C4-2B (cell line): ENCODE measurements at regions not wholly inside any gene's neighbourhood (a gene's known extent, or its start where the extent isn't known, plus 50 kb on each side); places are given as distances from the start of the nearest gene placed in this dataset.

Experiments
- H3K27ac ChIP-seq: fragments of 450-650 bp; 2 replicates; pipeline ENCODE4 v1.5.1; 2017
- CTCF ChIP-seq: fragments of 450-650 bp; conservative IDR thresholded peaks from 2 replicates; pipeline ENCODE4 v1.5.1; 2017; ENCODE audit warnings: mild to moderate bottlenecking
- ZFX ChIP-seq: fragments of 450-650 bp; IDR thresholded peaks from 2 replicates; pipeline ENCODE4 v1.6.1; 2017

- H3K27ac ChIP-seq: no peak overlapping the region
- TF ChIP-seq CTCF (no peak), ZFX (no peak)
Observed at GRCh38 chr14:94977016-94977415, 180.3 kb downstream of the DICER1 start.

- no peak for TF ChIP-seq CTCF
Observed at GRCh38 chr14:94975366-94975765, 182.0 kb downstream of the DICER1 start.

GRCh38 chr14:94974893-94975292 is 182.4 kb downstream of the DICER1 start:
- no peak overlapping the region for H3K27ac ChIP-seq
- no peak for TF ChIP-seq ZFX
- no peak for TF ChIP-seq CTCF

More at GRCh38 chr14:94975366-94975765, 182.0 kb downstream of the DICER1 start:
- no peak overlapping the region for H3K27ac ChIP-seq

GRCh38 chr14:94974422-94974821 is 182.9 kb downstream of the DICER1 start:
- TF ChIP-seq CTCF (no peak), ZFX (no peak)
- H3K27ac ChIP-seq: no peak overlapping the region

GRCh38 chr14:94971750-94972149 is 185.6 kb downstream of the DICER1 start:
- H3K27ac ChIP-seq: no peak overlapping the region
- TF ChIP-seq CTCF: no peak
- no peak for TF ChIP-seq ZFX

GRCh38 chr14:94970941-94971730 is 186.2 kb downstream of the DICER1 start:
- no peak for TF ChIP-seq CTCF
- TF ChIP-seq ZFX: no peak
- no peak overlapping the region for H3K27ac ChIP-seq

- no peak overlapping the region for H3K27ac ChIP-seq
- no peak for TF ChIP-seq ZFX
- no peak for TF ChIP-seq CTCF
Observed at GRCh38 chr14:94969766-94970165, 187.6 kb downstream of the DICER1 start.
